Activated T-cell treated with anti-CD3 and anti-CD28 coated beads for 48 hours (primary cell): ENCODE measurements at regions not wholly inside any gene's neighbourhood (a gene's known extent, or its start where the extent isn't known, plus 50 kb on each side); places are given as distances from the start of the nearest gene placed in this dataset.
"Not testable (repeated sequence)": the region's sequence is repeated elsewhere in the genome, so short reads cannot be mapped to it uniquely, and the experiment has no call there.

Experiments
- DNase-seq: peaks from one replicate; pipeline ENCODE4 v3.0.0-alpha.2; 2020; ENCODE audit warnings: low read depth

GRCh38 chr12:4822572-4822971, 87.1 kb upstream of the KCNA1 start:
- no peak for DNase-seq

DNA sequence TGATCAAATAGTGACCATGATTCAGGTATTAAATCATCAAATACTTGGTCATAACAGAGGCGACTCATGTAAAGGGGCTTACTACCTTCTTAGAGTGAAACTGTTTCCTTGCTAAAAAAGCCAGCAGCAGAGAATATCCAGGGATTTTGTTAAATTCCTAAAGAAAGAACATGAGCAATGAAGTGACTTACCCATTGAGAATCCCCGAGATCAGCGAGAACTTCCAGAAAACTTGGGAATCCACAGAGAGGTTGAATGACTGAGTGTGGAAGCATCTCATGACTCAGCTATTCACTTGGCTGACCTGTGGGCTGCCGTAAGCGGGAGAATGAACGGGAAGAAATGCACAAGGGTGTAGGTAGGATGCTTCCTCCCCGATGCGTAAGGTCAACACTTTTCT, 85.3 kb upstream of the KCNA1 start:
- no peak for DNase-seq

GRCh38 chr12:4825011-4825858, 84.5 kb upstream of the KCNA1 start:
- no peak for DNase-seq

- DNase-seq, result no peak
These were observed 82.8 kb upstream of the KCNA1 start for GRCh38 chr12:4826909-4827308.

DNA sequence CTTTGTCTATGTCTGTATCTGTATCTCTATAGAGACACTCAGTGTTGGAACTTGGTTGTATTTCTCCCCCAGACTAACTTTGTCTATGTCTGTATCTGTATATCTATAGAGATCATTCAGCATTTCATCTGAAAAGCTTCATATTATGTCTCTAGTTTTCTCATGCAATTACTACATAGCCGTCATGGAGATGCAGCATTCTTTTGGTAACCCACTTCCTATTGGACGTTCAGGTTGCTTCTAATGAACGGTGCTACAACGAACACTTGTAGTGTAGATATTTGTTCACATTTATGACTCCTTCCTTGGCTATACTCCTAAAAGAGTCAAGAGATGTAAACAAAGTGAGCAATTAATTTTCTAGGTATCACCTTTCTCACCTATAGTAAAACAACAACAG, 81.5 kb upstream of the KCNA1 start:
- DNase-seq, result no peak

DNA sequence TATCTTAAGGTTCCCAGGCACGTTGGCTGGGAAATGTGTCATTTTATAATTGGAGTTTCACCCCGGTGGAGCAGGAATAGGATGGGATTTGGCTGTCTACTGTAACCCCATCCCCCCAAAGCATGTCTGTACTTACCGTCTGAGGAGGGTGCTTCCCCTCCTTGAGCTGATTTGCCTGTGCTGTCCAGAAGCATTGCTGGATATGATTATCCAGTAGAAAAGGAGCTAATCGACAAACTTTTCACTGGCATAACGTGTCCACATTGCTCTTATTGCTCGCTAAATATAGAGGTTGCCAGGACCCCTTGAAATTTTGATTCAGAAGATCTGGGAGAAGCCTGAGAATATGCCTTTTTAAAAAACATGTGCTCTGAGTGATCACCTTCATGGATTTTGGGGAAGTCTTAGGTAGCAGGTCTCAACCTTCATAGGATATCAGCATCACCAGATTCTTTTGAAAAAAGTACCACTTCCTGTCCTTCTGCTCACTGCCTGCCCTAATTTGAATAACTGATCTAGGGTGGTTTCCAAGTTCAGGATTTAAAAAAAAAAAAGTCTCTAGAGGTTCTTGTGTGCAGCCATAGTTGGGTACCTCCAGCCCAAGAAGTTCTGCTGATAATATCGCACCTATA, 80.4 kb upstream of the KCNA1 start:
- DNase-seq, result no peak

GRCh38 chr12:4829793-4830162, 79.9 kb upstream of the KCNA1 start:
- DNase-seq, result no peak

- DNase-seq, result no peak
These were observed 79.0 kb upstream of the KCNA1 start for GRCh38 chr12:4830556-4831210.

DNA sequence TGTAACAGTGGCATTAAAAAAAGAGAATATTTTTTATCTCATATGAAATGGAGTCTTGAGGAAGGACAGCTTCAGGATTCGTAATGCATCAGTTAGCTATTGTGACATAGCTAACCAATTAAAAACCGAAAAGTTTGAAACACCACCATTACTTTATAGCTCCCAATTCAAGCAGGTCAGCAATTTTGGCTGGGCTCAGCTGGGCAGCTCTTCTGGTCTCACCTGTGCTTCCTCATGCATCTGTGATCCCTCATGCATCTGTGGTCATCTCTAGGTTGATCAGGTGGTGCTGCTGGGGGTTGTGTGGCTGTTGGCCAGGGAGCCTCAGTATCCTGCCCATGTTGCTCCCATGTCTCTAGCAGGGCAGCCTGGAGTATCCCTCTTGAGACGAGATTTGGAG, 76.7 kb upstream of the KCNA1 start:
- DNase-seq, result no peak

GRCh38 chr12:4833524-4833923, 76.2 kb upstream of the KCNA1 start:
- DNase-seq, result no peak

- not testable (repeated sequence) for DNase-seq
These were observed 67.3 kb upstream of the KCNA1 start for GRCh38 chr12:4842401-4842800.

DNA sequence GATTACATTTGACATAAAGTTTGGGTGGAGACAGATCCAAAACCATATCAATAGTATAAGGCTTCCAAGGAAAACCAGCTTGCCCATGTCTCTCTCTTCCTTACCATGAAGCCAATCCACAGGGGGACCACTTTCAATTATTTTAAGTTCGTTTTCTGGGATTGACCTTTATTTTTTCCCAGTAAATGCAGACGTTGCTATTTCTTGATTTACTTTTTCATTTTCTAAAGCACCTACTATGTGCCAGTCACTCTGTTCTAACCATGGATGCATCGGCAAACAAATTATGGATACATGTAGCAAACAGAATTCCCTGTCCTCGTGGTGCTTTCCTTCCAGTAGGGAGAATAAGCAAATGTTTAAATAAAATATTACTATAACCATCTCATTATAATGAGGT, 65.8 kb upstream of the KCNA1 start:
- DNase-seq, result no peak

DNA sequence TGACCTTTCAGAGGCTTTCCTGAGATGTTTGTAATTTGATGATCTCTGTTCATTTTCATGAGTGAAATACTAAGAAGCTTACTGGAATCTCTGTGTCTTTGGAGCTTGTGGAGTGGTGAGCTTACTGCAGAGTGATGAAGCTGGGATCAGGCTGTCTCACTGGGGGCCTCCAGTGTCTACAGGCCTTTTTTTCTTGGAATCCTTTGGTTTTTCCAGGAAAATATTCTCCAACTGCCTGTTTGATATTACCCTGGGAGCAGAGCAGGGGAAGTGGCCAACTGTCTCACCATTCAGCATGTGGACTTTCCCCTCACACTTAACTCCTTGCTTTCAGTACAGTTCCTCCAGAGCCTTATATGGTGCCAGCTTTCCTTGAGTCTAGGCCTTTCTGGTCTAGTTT, 62.0 kb upstream of the KCNA1 start:
- DNase-seq, result no peak

DNA sequence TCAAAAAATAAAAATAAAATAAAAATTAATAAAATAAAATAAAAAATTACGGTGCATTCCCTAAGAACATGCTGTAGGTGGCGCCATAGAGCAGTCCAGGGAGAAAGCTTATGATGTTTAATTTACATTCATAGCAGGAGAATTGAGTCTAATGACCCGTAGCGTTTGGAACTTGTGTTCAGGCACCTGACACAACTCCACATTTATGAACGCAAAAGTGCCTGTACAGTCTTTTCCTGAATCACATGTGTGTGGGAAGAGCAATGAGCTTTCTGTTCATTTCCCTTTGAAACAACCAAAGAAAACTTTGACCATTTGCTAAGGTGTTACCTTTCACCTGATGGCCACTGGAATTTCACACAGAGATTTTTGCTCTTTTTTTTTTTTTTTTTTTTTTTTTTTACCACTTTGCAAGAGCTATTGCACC, 60.6 kb upstream of the KCNA1 start:
- DNase-seq, result no peak

- no peak for DNase-seq
These were observed 59.8 kb upstream of the KCNA1 start for GRCh38 chr12:4849795-4850345.

DNA sequence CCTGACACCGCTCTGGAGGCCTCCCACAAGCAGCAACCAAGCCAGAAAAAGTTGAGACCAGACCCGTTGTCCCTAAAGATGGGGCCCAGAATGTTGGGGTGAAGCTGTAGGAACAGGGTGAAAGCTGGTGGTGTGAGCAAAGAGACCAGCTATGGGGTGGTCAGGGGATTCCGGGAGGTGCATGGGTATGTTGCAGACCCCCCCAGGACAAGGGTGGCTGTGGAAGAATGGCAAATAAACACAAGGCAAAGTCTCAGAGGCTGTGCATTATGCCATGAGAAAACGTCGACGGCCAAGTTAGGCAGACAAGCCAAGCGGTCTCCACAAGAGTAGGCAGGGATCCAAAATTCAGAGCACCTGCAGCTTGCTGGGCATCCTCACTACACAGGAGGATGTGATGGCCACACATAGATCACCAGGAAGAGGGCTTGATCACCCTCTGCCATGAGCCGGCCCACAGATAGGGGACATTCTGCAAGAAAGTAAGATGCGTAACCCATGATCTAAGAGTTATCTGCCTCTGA, 58.8 kb upstream of the KCNA1 start:
- no peak for DNase-seq

GRCh38 chr12:4852308-4852707, 57.4 kb upstream of the KCNA1 start:
- no peak for DNase-seq

- no peak for DNase-seq
These were observed 56.8 kb upstream of the KCNA1 start for GRCh38 chr12:4852911-4853310.

DNA sequence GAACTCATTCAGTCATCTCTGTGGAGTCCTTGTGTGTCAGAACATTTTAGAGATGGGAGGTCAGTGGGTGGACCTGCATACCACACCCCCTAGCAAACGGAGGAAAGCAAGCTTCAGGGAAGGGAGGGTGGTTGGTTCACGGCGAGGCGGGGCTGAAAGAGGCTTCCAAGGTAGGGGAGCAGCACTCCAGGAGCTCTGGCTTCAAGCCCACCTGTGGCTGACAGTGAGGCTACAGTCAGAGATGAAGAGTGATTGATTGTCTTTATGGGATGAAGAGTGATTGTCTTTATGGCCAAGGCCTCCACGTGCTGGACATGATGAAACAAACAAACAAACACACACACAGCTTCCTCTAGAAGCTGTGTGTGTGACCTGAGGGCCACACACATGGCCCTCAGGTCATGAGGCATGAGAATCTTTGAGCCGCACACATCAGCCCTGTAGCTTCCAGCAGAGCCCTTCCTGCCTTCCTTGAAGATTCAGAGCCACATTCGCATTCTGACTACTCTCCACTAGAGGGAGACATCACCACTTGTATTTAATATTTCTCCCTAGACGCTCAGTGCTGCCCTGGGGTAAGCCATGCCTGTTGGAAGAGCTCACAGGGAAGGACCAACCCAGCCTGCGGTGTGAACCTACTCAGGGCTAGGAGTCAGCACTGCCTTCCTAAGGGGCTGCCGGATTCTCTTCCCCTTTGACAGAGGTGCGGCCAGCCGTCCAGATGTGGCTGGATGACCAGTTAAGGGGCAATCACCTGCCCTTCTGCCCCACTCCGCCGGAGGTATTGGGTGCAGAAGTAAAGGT, 54.4 kb upstream of the KCNA1 start:
- DNase-seq, result peak; percentile 22

DNA sequence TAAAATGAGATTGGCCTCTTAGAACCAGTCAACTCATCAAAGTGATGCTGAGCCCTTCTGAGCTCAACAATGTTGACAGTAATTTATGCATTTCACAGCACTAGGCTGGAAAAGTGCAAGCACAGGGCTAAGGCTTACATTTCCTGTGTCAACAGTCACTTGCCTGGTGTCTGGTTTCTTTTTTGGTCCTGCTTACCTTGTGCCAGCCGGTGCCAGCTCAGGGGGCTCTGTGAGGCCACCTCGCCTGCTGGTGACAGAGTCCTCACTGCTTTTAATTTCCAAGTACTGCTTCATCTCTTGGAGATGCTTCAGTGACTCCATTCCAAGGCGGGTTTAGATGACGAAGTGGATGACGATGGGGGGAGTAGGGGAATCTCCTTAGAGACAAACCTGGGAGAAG, 53.1 kb upstream of the KCNA1 start:
- DNase-seq, result no peak

DNA sequence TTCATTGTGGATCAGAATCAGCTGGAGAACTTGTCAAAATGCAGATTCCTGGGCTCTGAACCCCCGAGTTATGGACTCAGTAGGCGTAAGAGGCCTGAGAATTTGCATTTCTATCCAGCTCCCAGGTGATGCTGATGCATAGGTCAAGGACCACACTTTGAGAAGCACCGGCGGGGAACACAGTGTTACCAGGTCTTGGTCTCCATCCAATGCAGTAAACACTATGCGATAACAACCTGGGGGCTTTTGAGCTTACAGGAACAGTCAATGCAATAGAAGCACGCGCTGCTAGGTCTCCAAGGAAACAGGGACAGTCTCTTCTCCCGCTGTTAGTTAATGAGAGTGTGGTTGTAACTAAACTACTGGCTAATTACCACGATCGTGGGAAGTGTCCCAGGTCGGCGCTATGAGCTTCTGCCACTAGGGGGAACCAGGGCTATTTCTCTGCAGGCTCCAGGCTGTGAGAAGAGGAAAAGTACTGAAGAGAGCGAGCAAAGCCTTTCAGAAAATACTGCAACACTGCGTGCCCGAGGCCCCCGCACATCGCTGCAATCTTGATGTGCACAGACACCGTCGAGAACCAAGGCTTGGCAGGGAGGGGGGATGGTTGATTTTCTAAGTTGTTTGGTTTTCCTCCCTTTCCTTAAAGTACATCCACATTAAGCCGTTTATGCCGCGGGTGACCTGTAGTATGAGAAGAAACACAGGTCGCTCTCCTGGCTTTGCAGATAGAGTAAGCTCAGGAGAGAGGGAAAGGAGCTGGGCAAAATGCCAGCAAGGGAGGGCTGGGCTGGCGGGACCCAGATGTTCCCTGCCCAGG, 52.0 kb upstream of the KCNA1 start:
- peak; percentile 64 for DNase-seq
